ENCODE measurements at regions not wholly inside any gene's neighbourhood (a gene's known extent, or its start where the extent isn't known, plus 50 kb on each side); places are given as distances from the start of the nearest gene placed in this dataset.

GRCh38 chr1:221302357-221302756 is 423.1 kb downstream of the HLX start:
- TF ChIP-seq, protein P1, sequence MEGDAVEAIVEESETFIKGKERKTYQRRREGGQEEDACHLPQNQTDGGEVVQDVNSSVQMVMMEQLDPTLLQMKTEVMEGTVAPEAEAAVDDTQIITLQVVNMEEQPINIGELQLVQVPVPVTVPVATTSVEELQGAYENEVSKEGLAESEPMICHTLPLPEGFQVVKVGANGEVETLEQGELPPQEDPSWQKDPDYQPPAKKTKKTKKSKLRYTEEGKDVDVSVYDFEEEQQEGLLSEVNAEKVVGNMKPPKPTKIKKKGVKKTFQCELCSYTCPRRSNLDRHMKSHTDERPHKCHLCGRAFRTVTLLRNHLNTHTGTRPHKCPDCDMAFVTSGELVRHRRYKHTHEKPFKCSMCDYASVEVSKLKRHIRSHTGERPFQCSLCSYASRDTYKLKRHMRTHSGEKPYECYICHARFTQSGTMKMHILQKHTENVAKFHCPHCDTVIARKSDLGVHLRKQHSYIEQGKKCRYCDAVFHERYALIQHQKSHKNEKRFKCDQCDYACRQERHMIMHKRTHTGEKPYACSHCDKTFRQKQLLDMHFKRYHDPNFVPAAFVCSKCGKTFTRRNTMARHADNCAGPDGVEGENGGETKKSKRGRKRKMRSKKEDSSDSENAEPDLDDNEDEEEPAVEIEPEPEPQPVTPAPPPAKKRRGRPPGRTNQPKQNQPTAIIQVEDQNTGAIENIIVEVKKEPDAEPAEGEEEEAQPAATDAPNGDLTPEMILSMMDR (conservative IDR thresholded peaks at IDR 0.05; ENCODE audit: low read length) = no peak
- TF ChIP-seq EZH2phosphoT487 (IDR thresholded peaks at IDR 0.05; ENCODE audit: borderline replicate concordance, low read depth, low read length) = no peak
